ENCODE measurements at regions not wholly inside any gene's neighbourhood (a gene's known extent, or its start where the extent isn't known, plus 50 kb on each side); places are given as distances from the start of the nearest gene placed in this dataset.

DNA sequence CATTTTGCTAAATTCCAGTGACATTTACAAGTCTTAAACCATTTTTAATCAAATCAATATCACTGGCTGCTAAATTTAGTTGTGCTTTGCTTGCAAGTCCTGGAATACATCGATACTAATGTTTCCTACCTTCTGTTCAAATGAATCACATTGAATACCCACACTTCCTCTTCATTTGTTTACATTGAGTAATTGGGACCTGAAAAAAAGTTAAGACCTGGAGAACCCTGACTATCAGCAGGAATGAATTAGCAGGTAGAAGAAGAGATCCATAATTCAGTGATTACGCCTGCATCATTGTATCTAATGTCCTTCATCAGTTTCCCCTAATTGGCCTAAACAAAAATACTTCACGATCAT lies 369.3 kb downstream of the ETNK1 start:
- ATAC-seq (no peak), DNase-seq (ENCODE audit: low read depth in 1 of 2, low spot score in 1 of 2) (no peak), FAIRE-seq (no peak)
- no peak overlapping the region for H3K4me2 ChIP-seq
- TF ChIP-seq PBX3 (IDR thresholded peaks at IDR 0.05) (no peak), HOXB13 (CRISPR knock-in tag; IDR thresholded peaks at IDR 0.05; ENCODE audit: low read depth) (no peak), E2F6 (IDR thresholded peaks at IDR 0.05; ENCODE audit: borderline replicate concordance, low read depth) (no peak), ZSCAN20 (CRISPR knock-in tag; IDR thresholded peaks at IDR 0.05) (no peak), RARB (CRISPR knock-in tag; IDR thresholded peaks at IDR 0.05) (no peak), MAFK (IDR thresholded peaks at IDR 0.05; ENCODE audit: partially characterized antibody) (no peak), ZFP36 (IDR thresholded peaks at IDR 0.05; ENCODE audit: borderline replicate concordance, partially characterized antibody) (no peak), HOXA7 (CRISPR knock-in tag; IDR thresholded peaks at IDR 0.05) (no peak), KDM5A (IDR thresholded peaks at IDR 0.05) (no peak), EHF (CRISPR knock-in tag; IDR thresholded peaks at IDR 0.05) (no peak)
- TF ChIP-seq, protein P1, sequence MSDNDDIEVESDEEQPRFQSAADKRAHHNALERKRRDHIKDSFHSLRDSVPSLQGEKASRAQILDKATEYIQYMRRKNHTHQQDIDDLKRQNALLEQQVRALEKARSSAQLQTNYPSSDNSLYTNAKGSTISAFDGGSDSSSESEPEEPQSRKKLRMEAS (IDR thresholded peaks at IDR 0.05), result no peak
- TF ChIP-seq, protein P2, sequence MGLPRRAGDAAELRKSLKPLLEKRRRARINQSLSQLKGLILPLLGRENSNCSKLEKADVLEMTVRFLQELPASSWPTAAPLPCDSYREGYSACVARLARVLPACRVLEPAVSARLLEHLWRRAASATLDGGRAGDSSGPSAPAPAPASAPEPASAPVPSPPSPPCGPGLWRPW (IDR thresholded peaks at IDR 0.05), result no peak
- TF ChIP-seq, protein P3, sequence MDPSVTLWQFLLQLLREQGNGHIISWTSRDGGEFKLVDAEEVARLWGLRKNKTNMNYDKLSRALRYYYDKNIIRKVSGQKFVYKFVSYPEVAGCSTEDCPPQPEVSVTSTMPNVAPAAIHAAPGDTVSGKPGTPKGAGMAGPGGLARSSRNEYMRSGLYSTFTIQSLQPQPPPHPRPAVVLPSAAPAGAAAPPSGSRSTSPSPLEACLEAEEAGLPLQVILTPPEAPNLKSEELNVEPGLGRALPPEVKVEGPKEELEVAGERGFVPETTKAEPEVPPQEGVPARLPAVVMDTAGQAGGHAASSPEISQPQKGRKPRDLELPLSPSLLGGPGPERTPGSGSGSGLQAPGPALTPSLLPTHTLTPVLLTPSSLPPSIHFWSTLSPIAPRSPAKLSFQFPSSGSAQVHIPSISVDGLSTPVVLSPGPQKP (IDR thresholded peaks at IDR 0.05; ENCODE audit: low read depth, low read length), result no peak
- WGBS (ENCODE audit: missing lambda C conversion rate), result 12% methylated on average over 3 of the region's 3 CpGs
- ChIA-PET POLR2A (no interaction called here), CTCF (interaction anchor here (1.4 kb wide), 1 partner anchor 12 kb away, joined by 6 read pairs; no protein-coding TSS in a partner anchor)
- H3K4me3 ChIP-seq, result no peak overlapping the region
- no peaks in the 10 kb centered on the region for H3K4me1 ChIP-seq
- no peaks in the 10 kb centered on the region for H3K9me3 ChIP-seq
- no peak overlapping the region for H3K27ac ChIP-seq

- H3K4me2 ChIP-seq, result no peak overlapping the region
- ChIA-PET CTCF (no interaction called here), POLR2A (no interaction called here)
- ATAC-seq, result no peak
- TF ChIP-seq MAZ (IDR thresholded peaks at IDR 0.05; ENCODE audit: borderline replicate concordance, low read depth, low read length) (no peak), FOXS1 (CRISPR knock-in tag; IDR thresholded peaks at IDR 0.05) (no peak), REST (IDR thresholded peaks at IDR 0.05) (peak; percentile 41; the same call in 1 of the 2 replicates), HMGXB4 (CRISPR knock-in tag; IDR thresholded peaks at IDR 0.05; ENCODE audit: borderline replicate concordance) (no peak), EHF (CRISPR knock-in tag; IDR thresholded peaks at IDR 0.05) (no peak), NPAS2 (CRISPR knock-in tag; IDR thresholded peaks at IDR 0.05; ENCODE audit: borderline replicate concordance) (no peak)
- H3K4me3 ChIP-seq, result no peak overlapping the region
- no peaks in the 10 kb centered on the region for H3K4me1 ChIP-seq
- FAIRE-seq, result no peak
- no peaks in the 10 kb centered on the region for H3K9me3 ChIP-seq
- H3K27ac ChIP-seq, result no peak overlapping the region
- no peak for DNase-seq (ENCODE audit: low read depth in 1 of 2, low spot score in 1 of 2)
- under 1% methylated on average over 3 of the region's 3 CpGs for WGBS (ENCODE audit: missing lambda C conversion rate)
Measured at GRCh38 chr12:23001487-23001886, 376.5 kb downstream of the ETNK1 start.

All from A549 (cell line).